NCI-H460 (cell line): ENCODE measurements at regions not wholly inside any gene's neighbourhood (a gene's known extent, or its start where the extent isn't known, plus 50 kb on each side); places are given as distances from the start of the nearest gene placed in this dataset.

ENCODE experiments used
- DNase-seq: peaks from one replicate; pipeline ENCODE4 v3.0.0-alpha.2; 2016; ENCODE audit warnings: low read depth; ENCODE audit errors: extremely low read depth

DNA sequence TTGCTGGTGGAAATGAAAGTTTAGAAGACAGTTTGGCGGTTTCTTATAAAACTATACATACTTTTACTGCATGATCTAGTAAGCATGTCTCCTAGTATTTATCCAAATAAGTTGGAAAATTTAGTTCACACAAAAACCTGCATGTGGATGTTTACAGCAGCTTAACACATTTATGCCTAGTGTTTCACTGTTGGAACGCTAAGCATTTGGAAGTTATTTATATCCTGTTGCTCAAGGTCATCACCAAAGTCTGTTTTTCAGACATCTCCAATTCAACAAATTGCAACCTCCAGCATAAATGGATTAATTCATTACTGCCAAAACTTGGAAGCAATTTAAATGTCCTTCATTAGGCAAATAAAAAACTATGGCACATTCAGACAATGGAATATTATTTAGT, 461.8 kb downstream of the SUCLA2 start:
- no peak for DNase-seq

DNA sequence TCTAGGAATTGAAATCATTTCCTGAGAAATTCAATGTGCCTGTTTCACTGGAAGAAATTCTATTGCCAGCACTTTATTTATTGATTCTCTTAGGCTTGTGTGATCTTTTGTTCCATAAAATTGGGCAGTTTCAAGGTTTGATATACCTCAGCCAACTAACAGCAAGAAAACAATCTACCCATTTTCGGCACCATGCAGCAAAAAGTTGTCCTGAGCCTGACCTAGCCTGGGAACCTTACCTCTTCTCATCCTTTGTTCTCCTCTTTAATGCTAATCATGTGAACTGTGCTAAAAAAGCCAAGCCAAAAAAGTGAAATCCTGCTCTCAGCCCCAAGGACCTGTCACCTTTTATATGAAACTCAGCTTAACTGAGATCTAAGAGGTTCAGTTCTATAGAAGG, 477.3 kb downstream of the SUCLA2 start:
- no peak for DNase-seq

DNA sequence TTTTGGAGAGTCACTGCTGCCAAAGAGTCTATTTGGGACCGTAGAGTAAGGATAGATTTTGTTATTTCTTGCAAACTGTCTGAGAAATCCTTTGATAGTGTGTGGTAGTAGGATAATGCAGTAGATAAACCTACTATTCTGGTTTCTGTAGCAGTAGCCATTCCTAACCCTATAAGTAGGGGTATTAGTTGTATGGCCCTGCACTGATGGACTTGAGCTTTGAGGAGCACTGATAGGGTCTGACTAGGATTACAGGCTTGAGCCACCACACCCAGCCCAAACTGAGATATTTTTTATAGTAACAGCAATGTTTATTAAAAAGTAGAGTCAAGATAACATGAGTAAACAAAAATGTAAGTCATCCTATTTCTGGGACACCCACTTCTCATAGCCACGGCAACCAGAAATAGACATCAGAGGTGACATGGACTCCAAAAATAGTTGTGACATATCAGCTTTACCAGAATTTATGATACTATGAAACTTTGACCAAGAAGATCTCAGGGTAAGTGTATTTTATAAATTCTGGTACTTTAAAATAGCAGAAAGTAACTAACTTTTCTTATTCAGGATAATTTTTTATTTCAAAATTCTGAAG, 479.1 kb downstream of the SUCLA2 start:
- no peak for DNase-seq

DNA sequence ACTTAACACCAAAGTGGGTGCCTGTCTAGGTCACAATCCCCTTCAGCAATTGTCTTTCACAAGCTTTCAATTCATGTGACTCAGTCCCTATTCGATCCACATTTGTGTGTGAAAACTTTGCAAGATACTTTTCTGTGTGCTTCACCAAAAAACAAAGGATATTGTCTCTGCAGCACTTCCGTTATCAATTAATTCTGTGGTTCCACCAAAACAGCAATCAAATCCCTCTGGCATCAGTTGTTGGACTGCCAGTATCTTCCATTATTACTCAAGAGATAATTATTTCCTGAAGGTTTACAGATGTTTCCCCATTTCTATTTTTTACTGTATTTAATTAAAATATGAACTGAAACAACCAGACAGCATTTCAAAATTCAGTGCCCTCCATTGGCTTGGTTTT, 481.4 kb downstream of the SUCLA2 start:
- DNase-seq: no peak

DNA sequence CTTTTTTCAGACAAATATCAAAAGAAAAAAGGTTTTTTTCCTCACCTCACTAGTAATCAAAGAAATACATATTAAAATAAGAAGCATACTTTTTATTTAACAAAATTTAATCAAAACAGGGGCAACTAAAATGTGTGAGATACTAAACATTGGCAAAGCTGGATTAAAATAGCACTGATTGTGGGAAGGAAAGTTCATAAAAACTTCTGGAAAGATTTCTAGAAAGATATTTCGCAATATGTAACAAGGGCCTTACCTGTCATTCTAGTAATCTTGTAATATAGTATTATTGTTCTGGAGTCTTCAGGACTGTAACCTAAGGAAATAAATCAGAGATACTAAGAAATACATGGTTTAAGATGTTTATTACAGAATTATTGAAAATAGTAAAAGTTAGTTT, 482.5 kb downstream of the SUCLA2 start:
- DNase-seq: no peak

DNA sequence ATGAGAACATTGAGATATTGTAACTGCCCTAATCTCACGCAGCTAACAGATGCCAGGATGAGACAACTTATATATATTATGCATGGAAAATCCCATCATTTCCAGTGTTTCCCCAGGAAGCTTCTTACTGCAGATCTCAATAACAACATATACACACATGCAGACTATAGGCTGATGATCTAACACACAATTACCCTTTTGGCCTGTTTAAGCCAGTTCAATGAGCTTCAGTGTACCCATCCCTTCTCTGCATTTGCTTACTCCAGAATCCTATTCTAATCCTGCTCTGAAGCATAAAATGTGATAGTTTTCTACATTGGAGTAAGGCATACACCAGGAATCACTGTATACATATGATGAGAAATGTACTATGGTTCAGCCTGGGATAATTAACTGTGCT, 489.4 kb downstream of the SUCLA2 start:
- no peak for DNase-seq

DNA sequence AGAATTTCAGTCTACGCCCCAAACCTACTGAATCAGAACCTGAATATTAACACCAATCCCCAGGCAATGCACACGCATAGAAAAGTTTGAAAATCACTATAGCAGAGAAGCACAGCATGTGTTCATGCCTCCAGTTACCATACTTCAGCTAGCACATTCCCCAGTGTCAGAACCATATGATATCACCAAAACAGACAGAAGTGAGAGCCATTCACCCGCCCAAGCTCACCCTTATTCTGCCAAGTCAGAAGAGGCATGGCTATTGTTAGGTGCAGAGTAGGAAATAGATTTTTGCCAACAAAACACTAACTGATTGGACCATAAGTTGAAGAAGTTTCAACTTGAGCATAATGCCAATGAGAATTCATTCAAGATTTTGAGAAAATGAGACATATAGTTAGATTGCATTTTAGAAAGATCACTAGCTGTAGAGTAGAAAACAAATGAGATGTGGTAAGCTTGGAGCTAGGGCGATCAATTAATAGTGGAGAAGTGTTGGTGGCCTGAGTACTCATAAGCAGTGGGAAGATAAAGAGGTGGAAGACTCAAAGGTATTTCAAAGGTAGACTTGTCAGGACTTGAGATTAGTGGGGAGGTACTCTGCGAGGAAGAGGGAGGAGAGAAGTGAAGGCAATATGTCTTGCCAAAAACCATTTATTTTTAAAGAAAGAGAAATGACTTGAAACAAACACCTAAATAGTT, 492.4 kb downstream of the SUCLA2 start:
- DNase-seq: no peak

DNA sequence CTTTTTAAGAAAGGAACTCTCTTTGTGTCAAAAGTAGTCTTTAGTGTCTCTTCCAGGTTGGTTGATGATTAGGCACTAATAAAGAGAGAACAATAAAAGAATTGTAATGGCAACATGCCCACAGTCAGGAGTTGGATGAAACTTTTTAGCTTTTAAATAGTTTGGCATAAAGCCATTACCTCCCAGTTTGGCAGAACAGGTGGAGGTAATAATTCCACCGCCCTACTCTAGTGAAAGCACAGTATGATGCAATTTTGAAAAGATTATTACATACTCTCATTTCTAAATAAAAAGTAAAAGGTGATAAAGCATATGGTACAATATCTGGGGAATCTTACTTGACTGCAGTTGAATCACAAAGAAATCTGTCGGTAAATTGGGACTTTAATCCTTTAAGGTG, 497.6 kb downstream of the SUCLA2 start:
- DNase-seq: no peak

DNA sequence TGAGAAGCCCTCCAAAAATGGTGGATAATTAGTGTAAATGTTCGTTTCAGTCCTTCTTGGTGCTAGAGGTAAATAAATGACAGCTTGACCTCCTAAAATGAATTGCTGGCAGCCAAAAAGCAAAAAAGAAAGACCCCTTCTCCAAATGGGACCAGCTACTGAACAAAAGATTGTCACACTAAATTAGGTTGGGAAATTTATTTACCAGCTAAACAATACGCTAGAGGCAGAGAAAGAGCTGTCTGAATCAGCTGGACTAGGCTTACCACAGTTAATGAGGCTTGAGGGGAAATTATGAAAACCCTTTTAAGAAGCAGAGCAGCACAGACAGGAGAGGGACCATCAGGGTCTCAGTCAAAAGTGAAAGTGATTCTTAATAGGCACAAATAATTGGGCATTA, 498.9 kb downstream of the SUCLA2 start:
- no peak for DNase-seq

DNA sequence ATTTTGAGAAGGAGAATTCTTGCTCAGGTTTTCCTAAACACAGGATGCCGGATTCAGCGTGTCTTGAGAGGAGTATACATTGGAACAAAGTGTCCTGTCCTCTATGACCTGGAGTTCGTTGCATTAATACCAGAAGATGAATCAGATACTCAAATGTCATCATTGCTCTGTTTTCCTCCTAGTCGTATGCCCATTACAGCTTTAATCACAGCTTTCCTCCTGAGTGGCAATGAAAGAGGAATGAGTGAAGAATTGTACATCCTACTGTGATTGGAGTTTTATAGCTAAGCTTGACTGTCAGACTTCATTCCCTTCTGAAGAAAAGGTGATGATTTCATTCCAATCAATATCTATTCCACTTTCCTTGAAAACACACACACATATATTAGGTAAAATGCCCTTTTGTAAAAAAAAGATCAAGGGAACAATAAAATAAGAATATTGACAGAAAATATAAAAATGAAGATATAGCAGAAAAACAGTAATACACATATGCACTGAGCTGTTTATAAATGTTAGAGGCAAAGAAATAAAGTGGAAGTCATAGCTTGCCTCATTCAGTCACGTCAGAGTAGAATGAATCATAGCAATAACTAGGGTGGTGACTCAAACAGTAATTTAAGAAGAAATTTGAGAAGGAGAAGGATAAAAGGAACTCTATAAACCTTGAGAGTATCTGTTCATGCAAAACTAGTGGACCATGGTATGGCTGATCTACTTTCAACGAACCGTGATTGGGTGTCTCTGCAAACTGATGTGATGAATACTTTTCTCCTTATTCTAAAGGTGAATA, 501.5 kb downstream of the SUCLA2 start:
- DNase-seq: peak; percentile 44

DNA sequence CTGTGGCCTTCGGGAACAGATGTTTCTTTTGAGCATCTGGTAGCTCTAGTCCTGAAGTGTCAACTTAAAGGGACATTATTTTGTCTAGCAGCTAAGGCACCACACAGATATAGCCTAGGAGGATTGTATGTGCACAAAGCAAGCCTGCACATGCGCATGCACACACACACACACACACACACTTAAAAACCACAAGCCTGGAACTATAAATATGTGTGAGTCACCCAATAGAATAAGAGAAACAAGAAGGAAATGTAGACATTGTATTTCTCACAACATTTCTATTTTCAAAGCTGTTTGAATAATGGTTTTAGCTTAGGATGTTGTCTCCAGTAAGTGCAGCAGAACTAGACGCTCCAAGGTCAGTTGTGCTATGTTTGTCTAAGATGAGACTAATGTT, 516.5 kb downstream of the SUCLA2 start:
- no peak for DNase-seq

DNA sequence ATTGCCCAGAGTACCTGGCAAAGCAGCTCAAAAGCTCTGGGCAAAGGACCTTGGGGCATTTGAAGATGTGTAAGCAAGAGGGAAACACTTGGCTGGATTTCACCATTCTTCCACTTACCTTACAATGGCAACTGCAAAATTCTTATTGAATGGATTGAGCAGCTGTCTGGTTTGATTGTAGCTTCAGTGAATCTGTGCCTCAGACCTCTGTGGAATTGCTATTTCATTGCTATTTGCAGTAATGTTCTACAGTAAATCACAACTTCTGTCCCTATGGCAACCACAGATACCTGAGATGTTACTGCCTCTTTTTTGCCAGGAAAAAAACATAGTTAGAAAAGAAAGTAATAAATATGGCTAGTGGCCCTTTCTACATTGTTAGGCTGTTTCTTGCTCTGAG, 519.5 kb downstream of the SUCLA2 start:
- no peak for DNase-seq

DNA sequence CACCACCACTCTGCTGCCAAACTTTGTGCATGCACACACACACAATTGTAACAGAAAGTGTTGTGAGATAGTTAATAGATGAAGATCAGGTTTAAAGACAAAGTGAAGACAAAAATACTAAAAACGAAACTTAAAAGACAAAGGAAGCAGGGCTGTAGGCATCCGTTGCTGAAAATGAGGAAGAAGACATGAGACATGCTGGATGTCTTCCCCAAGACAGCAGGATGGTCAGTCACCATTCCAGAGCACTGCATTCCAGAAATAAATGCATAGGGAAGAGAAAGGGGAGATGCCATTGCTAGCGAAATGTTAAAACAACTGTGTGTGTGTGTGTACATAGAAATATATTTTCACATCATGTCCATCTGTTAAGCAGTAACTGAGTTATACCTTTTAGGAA, 520.1 kb downstream of the SUCLA2 start:
- no peak for DNase-seq

DNA sequence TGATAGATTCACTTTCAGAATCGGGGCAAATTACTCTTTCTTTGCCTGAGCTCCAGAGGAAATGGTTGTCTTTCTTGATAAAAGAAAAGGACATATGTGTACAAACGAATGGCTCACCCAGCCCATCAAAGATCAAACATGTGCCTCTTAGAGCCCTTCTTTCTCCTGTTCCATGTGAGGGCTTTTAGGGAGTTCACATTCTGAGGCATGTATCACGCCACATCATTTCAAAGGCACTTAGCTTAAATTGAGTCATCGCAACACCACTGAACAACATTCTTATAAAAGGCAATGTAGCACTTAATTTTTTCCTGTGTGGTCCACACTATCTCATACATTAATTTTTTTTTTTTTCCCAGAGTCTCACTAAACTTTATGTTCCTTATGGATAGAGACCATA, 521.0 kb downstream of the SUCLA2 start:
- DNase-seq: no peak

DNA sequence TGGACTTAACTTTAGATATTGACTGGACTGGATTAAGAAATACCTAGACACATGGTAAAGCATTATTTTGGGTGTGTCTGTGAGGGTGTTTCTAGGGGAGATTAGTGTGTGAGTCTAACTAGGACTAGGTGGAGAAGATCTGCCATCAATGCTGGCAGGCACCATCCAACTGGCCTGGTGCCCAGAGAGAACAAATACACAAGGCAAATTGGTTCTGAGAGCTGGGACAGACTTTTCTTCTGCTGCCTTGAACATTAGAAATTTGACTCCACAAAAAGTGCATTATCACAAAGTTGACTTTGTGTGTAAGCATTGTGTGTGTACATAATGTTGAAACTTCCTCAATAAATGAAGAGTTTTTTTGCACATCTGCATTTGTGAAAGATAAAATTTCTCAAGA, 522.1 kb downstream of the SUCLA2 start:
- no peak for DNase-seq

DNA sequence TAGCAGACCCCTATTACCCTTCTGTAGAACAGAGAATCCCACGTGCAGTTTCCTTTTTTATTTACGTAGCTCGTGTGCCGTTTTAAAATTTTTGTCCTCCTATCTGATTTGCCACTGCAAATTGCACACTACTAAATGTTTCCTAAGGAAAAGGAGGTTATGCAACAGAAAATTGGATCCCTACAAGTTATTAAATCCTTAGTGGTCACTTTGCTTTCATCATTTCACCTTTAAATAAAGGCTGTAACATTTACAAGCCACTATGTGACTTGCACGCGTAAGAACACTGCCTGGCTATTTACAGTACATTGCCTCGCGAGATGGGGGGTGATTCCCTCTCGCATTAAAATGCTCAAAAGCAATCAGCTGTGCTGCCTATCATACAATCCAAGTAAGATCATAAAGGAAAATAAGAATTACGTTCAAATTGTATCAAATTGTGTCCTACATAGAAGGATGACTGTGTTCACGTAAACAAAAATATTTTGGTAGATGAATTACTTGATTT, 525.6 kb downstream of the SUCLA2 start:
- peak; percentile 14 for DNase-seq

DNA sequence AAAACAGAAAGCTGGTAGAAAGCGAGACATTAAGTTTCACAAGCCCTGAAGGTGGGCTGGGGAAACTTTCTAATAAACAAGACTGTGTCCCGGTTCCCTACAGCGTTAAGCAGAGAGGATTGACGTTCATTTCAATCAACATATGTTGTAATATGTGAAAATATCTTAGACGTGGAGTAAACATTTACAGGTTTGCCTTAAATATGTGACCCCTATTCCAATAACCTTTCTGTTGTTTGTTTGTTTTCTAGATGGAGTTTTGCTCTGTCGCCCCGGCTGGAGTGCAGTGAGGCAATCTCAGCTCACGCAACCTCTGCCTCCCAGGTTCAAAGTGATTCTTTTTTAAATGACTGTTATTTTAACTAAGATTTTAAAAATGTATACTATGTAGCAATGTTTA, 526.2 kb downstream of the SUCLA2 start:
- peak; percentile 40 for DNase-seq

DNA sequence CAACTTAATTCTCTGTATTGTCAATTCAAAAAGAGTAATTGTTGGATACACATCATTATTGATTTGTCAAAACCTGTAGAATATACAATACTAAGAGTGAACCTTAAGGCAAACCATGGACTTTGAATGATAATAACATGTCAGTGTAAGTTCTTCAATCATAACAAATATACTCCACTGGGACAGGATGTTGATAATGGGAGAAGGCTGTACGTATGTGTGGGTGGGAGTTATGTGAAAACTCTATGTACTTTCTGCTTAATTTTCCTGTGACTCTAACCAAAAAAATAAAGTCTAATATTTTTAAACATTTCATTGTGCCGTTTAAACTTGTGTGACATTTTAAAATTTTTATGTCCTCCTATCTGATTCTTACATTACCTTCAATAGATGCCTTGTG, 526.7 kb downstream of the SUCLA2 start:
- peak; percentile 6 for DNase-seq

DNA sequence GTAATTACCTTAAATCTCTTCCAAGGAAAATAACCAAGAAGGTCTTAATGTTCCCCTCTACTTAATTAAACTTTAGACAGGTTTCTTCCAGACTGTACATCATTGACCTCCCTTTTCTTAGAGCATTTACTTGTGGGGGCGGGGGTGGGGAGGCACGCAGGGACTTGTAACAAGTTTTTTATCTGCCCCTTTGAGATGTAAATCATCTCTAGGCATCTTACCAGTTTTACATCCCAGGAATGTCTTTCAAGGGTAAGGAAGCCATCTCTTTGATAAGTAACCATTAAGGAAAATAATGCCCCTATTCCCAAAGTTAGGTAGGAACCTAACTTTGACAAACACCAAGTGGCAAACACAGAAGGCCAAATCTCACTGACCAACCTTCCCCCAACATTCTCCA, 528.6 kb downstream of the SUCLA2 start:
- DNase-seq: no peak

DNA sequence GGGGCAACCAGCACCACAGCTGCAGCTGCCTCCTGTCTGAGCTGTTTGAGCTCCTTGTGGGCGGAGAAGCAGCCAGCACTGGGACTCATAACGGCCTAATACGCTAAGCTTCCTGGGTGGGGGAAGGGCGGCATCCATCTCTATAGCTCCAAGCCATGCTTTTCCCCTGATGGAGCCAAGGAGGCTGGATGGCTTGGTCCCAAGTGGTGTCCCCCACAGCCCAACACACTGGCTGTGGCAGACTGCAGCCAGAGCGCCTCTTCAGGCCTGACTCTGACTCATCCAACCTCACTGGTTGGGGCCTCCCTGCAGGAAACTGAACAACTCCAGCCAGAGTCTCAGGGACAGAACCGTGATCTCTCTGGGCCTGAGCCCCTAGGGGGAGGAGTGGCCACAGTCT, 537.3 kb downstream of the SUCLA2 start:
- DNase-seq: no peak

DNA sequence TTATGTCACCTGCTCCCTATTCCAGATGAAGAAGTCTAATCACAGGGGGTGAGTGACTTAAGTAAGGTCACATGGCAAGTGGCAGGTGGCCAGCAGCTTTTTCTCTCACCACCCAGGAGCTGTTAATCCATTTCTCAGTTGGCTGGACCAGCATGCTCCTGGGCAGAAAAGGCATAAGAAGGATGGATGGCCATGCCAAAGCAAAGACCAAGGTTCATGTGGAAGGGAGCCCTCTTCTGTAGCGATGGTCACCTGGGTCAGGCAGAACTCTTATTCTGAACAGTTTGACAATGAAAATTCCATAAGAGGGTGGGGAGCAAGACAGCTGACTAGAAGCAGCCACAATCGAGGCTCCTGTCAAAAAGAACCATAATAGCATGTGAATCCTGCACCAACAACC, 538.1 kb downstream of the SUCLA2 start:
- DNase-seq: no peak

DNA sequence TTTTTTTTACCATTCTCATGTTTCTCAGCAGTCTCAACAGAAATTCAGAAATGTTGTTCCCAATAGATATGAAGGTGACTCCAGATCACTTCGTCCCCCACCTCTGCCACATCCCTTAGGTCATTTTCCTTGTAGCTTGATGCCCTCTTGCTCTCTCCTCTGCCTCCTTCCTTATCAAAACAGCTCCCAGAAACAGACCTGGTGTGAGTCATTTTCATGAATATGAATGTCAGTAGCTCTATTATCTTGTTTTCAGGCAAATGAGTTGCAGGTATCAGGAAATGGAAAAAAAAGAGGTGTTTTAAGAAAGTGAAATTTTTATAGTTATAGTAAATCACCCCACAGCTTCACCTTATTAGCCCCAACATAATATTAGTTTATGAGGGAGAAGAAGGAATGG, 539.3 kb downstream of the SUCLA2 start:
- DNase-seq: no peak
